Upper lobe of left lung (tissue), 4 donors: ENCODE measurements at regions not wholly inside any gene's neighbourhood (a gene's known extent, or its start where the extent isn't known, plus 50 kb on each side); places are given as distances from the start of the nearest gene placed in this dataset.

ENCODE experiments used
- EP300 ChIP-seq, 4 donors: sonication (generic); formaldehyde crosslinking; IDR thresholded peaks; one replicate each; pipeline ENCODE4 v1.5.1; 2017; ENCODE audit warnings: antibody characterized with exemption in 4 of 4, control low read depth in 2 of 4
- POLR2AphosphoS5 ChIP-seq, 2 donors: sonication (generic); formaldehyde crosslinking; IDR thresholded peaks; one replicate each; pipeline ENCODE4 v1.5.1; 2017; ENCODE audit warnings: antibody characterized with exemption in 2 of 2
- TF ChIP-seq, protein P1 (sequence below), 6 experiments: fragments of 450-650 bp in 4 of 6; fragments of 200-600 bp in 2 of 6; sonication (generic) in 2 of 6; IDR thresholded peaks; one replicate each; pipeline ENCODE4 v1.5.1; 2016 to 2019; ENCODE audit warnings: antibody characterized with exemption in 6 of 6

DNA sequence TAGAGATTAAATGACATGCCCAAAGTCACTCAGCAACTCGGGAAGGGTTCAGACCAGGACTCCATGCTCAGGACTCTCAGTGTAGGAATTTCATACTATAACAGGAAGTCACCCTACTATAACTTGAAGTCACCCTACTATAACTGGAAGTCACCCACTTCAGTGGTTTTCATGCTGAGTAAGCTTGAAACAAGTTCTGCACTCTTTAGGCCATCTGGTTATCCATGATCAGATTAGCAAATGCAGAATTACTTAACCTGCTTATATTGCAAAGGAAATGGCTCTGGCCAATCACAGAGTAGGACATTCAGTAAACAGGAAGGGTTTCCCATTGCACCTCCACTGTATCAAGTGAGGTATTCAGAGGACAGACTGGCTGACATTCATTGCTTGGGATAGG is 1240.4 kb downstream of the GATA3 start:
- TF ChIP-seq POLR2AphosphoS5 (IDR thresholded peaks at IDR 0.05) (no peak), EP300 (IDR thresholded peaks at IDR 0.05) (no peak)
- TF ChIP-seq, protein P1, sequence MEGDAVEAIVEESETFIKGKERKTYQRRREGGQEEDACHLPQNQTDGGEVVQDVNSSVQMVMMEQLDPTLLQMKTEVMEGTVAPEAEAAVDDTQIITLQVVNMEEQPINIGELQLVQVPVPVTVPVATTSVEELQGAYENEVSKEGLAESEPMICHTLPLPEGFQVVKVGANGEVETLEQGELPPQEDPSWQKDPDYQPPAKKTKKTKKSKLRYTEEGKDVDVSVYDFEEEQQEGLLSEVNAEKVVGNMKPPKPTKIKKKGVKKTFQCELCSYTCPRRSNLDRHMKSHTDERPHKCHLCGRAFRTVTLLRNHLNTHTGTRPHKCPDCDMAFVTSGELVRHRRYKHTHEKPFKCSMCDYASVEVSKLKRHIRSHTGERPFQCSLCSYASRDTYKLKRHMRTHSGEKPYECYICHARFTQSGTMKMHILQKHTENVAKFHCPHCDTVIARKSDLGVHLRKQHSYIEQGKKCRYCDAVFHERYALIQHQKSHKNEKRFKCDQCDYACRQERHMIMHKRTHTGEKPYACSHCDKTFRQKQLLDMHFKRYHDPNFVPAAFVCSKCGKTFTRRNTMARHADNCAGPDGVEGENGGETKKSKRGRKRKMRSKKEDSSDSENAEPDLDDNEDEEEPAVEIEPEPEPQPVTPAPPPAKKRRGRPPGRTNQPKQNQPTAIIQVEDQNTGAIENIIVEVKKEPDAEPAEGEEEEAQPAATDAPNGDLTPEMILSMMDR (IDR thresholded peaks at IDR 0.05): no peak
